Calu3 (cell line): ENCODE measurements at regions not wholly inside any gene's neighbourhood (a gene's known extent, or its start where the extent isn't known, plus 50 kb on each side); places are given as distances from the start of the nearest gene placed in this dataset.

Source experiments
- BruUV-seq: library from RNA; stranded (reverse); fragments of 400-500 nt; replicated peaks from 2 replicates; lab custom pipeline; 2021; lab: Mats Ljungman, UMichigan
- CTCF ChIA-PET: fragments of 300-600 bp; sonication (Branson Sonifier 250); formaldehyde crosslinking; loops from one replicate; lab custom pipeline; 2022; ENCODE audit warnings: antibody characterized with exemption; lab: Charles Lee
- DNase-seq: peaks from one replicate; pipeline ENCODE4 v3.0.0; 2022
- H3K27ac Mint-ChIP-seq: one replicate; pipeline ENCODE4 v1.8.0; 2022; ENCODE audit warnings: mixed read lengths; ENCODE audit not compliant: unreplicated experiment
- H3K27me3 Mint-ChIP-seq: one replicate; pipeline ENCODE4 v1.8.0; 2022; ENCODE audit warnings: mixed read lengths; ENCODE audit not compliant: unreplicated experiment
- H3K36me3 Mint-ChIP-seq: one replicate; pipeline ENCODE4 v1.8.0; 2022; ENCODE audit warnings: mild to moderate bottlenecking, moderate library complexity, mixed read lengths; ENCODE audit not compliant: insufficient read depth, unreplicated experiment
- H3K4me1 Mint-ChIP-seq: one replicate; pipeline ENCODE4 v1.8.0; 2022; ENCODE audit warnings: mild to moderate bottlenecking, low read depth, mixed read lengths; ENCODE audit not compliant: unreplicated experiment
- H3K4me3 Mint-ChIP-seq: one replicate; pipeline ENCODE4 v1.8.0; 2022; ENCODE audit warnings: mild to moderate bottlenecking, low read depth, moderate library complexity, mixed read lengths; ENCODE audit not compliant: unreplicated experiment
- H3K9me3 Mint-ChIP-seq: one replicate; pipeline ENCODE4 v1.8.0; 2022; ENCODE audit warnings: low read depth, mixed read lengths; ENCODE audit not compliant: unreplicated experiment
- intact Hi-C: fragments of 100-400 bp; cut with micrococcal nuclease; formaldehyde crosslinking; loops from one replicate; pipeline ENCODE4 v1.10.0; 2022; ENCODE audit not compliant: unreplicated experiment
- TF ChIP-seq, protein P1 (sequence below): fragments of 200-600 bp; IDR thresholded peaks from one replicate; pipeline ENCODE4 v1.8.0; 2022; ENCODE audit warnings: antibody characterized with exemption; ENCODE audit not compliant: unreplicated experiment

- BruUV-seq, result no TSS peak
- Mint-ChIP-seq H3K27ac (no peak overlapping the region), H3K4me1 (peaks cover 14% of the 10 kb centered on the region), H3K27me3 (no peaks in the 10 kb centered on the region), H3K9me3 (no peaks in the 10 kb centered on the region), H3K4me3 (no peak overlapping the region), H3K36me3 (peaks cover 3% of the 10 kb centered on the region)
- CTCF ChIA-PET, result no interaction called here
- DNase-seq, result no peak
- intact Hi-C loops, result no loop called here
- TF ChIP-seq, protein P1, sequence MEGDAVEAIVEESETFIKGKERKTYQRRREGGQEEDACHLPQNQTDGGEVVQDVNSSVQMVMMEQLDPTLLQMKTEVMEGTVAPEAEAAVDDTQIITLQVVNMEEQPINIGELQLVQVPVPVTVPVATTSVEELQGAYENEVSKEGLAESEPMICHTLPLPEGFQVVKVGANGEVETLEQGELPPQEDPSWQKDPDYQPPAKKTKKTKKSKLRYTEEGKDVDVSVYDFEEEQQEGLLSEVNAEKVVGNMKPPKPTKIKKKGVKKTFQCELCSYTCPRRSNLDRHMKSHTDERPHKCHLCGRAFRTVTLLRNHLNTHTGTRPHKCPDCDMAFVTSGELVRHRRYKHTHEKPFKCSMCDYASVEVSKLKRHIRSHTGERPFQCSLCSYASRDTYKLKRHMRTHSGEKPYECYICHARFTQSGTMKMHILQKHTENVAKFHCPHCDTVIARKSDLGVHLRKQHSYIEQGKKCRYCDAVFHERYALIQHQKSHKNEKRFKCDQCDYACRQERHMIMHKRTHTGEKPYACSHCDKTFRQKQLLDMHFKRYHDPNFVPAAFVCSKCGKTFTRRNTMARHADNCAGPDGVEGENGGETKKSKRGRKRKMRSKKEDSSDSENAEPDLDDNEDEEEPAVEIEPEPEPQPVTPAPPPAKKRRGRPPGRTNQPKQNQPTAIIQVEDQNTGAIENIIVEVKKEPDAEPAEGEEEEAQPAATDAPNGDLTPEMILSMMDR, result no peak
Observed at GRCh38 chr4:175307326-175307725, 389.2 kb downstream of the ADAM29 start.

- no peaks in the 10 kb centered on the region for H3K9me3 Mint-ChIP-seq
- H3K36me3 Mint-ChIP-seq, result peaks cover 3% of the 10 kb centered on the region
- intact Hi-C loops, result no loop called here
- no peak overlapping the region for H3K4me3 Mint-ChIP-seq
- no peaks in the 10 kb centered on the region for H3K27me3 Mint-ChIP-seq
- no peak for DNase-seq
- H3K4me1 Mint-ChIP-seq, result peaks cover 14% of the 10 kb centered on the region
- TF ChIP-seq, protein P1, result no peak
- no peak overlapping the region for H3K27ac Mint-ChIP-seq
- BruUV-seq, result no TSS peak
- CTCF ChIA-PET, result no interaction called here
Observed at GRCh38 chr4:175308236-175308635, 390.1 kb downstream of the ADAM29 start.

GRCh38 chr4:175309041-175309440 is 390.9 kb downstream of the ADAM29 start:
- H3K4me1 Mint-ChIP-seq, result peaks cover 14% of the 10 kb centered on the region
- intact Hi-C loops, result no loop called here
- H3K9me3 Mint-ChIP-seq, result no peaks in the 10 kb centered on the region
- CTCF ChIA-PET, result interaction anchor here (0.6 kb wide), 1 partner anchor 1785 kb away, joined by 4 read pairs; no protein-coding TSS in a partner anchor
- H3K36me3 Mint-ChIP-seq, result peaks cover 3% of the 10 kb centered on the region
- H3K27ac Mint-ChIP-seq, result no peak overlapping the region
- no peak overlapping the region for H3K4me3 Mint-ChIP-seq
- no peak for DNase-seq
- no TSS peak for BruUV-seq
- H3K27me3 Mint-ChIP-seq, result no peaks in the 10 kb centered on the region
- TF ChIP-seq, protein P1, result no peak

GRCh38 chr4:175325230-175325629 is 407.1 kb downstream of the ADAM29 start:
- Mint-ChIP-seq H3K36me3 (no peaks in the 10 kb centered on the region), H3K4me3 (no peak overlapping the region), H3K27ac (no peak overlapping the region), H3K9me3 (no peaks in the 10 kb centered on the region), H3K4me1 (no peaks in the 10 kb centered on the region), H3K27me3 (no peaks in the 10 kb centered on the region)
- intact Hi-C loops, result no loop called here
- CTCF ChIA-PET, result no interaction called here
- TF ChIP-seq, protein P1, result no peak
- BruUV-seq, result no TSS peak
- DNase-seq, result no peak
